ENCODE measurements at regions not wholly inside any gene's neighbourhood (a gene's known extent, or its start where the extent isn't known, plus 50 kb on each side); places are given as distances from the start of the nearest gene placed in this dataset.

DNA sequence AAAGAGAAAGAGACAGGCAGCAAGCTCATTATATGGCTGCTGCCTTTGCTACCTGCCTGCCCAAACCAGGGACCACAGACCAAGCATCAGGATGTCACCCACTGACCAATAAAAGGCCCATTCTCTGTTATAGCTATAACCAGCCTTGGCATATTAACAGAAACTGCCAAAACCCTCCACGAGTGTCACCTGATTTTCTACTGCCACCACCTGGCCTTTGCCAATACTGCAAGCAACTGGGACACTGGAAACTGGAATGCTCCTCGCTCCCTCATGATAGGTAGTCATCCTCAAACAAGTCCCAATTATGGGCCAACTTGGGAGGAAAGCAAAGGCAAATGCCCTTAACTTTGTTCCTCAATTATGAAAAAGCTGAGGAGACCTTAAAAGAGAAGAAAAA, 76.0 kb downstream of the SPIN4 start:
- TF ChIP-seq, protein P1, sequence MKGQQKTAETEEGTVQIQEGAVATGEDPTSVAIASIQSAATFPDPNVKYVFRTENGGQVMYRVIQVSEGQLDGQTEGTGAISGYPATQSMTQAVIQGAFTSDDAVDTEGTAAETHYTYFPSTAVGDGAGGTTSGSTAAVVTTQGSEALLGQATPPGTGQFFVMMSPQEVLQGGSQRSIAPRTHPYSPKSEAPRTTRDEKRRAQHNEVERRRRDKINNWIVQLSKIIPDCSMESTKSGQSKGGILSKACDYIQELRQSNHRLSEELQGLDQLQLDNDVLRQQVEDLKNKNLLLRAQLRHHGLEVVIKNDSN (IDR thresholded peaks at IDR 0.05) = no peak
- peak; percentile 54 for TF ChIP-seq RAD21 (IDR thresholded peaks at IDR 0.05; ENCODE audit: low read depth)
- TF ChIP-seq, protein P2, sequence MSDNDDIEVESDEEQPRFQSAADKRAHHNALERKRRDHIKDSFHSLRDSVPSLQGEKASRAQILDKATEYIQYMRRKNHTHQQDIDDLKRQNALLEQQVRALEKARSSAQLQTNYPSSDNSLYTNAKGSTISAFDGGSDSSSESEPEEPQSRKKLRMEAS (IDR thresholded peaks at IDR 0.05) = no peak

DNA sequence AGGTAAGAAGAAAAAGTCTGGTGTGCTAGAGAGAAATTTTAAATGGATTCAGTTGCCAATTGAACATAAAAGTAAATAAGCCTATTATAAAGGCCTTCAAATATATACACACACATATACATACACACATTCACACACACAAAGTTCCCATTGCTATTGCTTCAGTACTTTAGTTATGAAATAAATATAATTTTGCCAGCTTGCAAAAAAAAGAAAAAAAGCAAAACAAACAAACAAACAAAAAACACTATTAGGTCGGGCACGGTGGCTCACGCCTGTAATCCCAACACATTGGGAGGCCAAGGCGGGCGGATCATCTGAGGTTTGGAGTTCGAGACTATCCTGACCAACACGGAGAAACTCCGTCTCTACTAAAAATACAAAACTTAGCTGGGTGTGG, 80.3 kb downstream of the SPIN4 start:
- TF ChIP-seq NFIC (IDR thresholded peaks at IDR 0.05) (no peak), ZBTB7A (IDR thresholded peaks at IDR 0.05; ENCODE audit: low read depth) (no peak), EP300 (IDR thresholded peaks at IDR 0.05; ENCODE audit: borderline replicate concordance) (no peak), CREB1 (IDR thresholded peaks at IDR 0.05; ENCODE audit: low read depth) (no peak), EGR1 (IDR thresholded peaks at IDR 0.05) (no peak), TEAD4 (IDR thresholded peaks at IDR 0.05) (no peak), YY1 (IDR thresholded peaks at IDR 0.05; ENCODE audit: low read depth) (no peak), CEBPB (IDR thresholded peaks at IDR 0.05) (no peak), TCF12 (IDR thresholded peaks at IDR 0.05; ENCODE audit: low read depth) (no peak), RAD21 (IDR thresholded peaks at IDR 0.05; ENCODE audit: low read depth) (no peak)
- TF ChIP-seq, protein P3, sequence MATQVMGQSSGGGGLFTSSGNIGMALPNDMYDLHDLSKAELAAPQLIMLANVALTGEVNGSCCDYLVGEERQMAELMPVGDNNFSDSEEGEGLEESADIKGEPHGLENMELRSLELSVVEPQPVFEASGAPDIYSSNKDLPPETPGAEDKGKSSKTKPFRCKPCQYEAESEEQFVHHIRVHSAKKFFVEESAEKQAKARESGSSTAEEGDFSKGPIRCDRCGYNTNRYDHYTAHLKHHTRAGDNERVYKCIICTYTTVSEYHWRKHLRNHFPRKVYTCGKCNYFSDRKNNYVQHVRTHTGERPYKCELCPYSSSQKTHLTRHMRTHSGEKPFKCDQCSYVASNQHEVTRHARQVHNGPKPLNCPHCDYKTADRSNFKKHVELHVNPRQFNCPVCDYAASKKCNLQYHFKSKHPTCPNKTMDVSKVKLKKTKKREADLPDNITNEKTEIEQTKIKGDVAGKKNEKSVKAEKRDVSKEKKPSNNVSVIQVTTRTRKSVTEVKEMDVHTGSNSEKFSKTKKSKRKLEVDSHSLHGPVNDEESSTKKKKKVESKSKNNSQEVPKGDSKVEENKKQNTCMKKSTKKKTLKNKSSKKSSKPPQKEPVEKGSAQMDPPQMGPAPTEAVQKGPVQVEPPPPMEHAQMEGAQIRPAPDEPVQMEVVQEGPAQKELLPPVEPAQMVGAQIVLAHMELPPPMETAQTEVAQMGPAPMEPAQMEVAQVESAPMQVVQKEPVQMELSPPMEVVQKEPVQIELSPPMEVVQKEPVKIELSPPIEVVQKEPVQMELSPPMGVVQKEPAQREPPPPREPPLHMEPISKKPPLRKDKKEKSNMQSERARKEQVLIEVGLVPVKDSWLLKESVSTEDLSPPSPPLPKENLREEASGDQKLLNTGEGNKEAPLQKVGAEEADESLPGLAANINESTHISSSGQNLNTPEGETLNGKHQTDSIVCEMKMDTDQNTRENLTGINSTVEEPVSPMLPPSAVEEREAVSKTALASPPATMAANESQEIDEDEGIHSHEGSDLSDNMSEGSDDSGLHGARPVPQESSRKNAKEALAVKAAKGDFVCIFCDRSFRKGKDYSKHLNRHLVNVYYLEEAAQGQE (IDR thresholded peaks at IDR 0.05; ENCODE audit: low read depth) = no peak
- TF ChIP-seq, protein P2 (IDR thresholded peaks at IDR 0.05) = no peak

DNA sequence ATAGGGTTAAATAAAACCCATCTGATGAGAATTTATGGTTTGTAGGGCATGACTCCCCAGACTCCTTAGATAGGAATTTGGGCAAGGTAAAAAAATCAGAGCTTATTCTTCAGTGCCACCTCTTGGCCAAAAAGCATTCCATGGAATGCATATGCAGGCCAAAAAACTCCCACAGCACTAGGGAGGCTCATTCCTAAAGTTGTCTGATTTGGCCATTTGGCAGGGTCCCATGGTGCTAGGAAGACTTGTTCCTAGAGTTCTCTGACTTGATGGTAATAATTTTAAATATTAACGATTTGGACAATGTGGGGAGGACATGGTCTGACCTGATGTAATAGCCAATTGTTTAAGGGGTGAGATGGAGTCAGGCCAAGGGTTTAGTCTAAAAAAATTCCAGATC, 93.0 kb downstream of the SPIN4 start:
- no peak for TF ChIP-seq ZBTB7A (IDR thresholded peaks at IDR 0.05; ENCODE audit: low read depth)
- TF ChIP-seq TAF1 (IDR thresholded peaks at IDR 0.05; ENCODE audit: low read depth) = no peak

- TF ChIP-seq CEBPB (IDR thresholded peaks at IDR 0.05) (no peak), RAD21 (IDR thresholded peaks at IDR 0.05; ENCODE audit: low read depth) (peak; percentile 65)
These were observed 100.8 kb downstream of the SPIN4 start for GRCh38 chrX:63250253-63250868.

DNA sequence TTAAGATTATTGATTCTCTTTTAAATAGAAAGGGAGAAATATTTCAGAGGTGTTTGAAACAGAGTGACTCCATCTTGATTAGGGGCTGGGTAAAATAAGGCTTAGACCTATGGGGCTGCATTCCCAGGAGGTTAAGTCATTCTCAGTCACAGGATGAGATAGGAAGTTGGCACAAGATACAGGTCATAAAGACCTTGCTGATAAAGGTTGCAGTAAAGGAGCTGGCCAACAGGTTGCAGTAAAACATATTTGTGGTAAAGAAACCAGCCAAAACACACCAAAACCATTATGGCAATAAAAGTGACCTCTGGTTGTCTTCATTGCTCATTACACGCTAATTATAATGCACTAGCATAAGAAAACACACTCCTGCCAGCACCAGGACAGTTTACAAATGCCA, 165.0 kb downstream of the SPIN4 start:
- TF ChIP-seq EP300 (IDR thresholded peaks at IDR 0.05; ENCODE audit: borderline replicate concordance) (no peak), YY1 (IDR thresholded peaks at IDR 0.05; ENCODE audit: low read depth) (no peak), TEAD4 (IDR thresholded peaks at IDR 0.05) (0 out of 2 replicates have a peak, but pooled peaks have one; percentile 9), NFIC (IDR thresholded peaks at IDR 0.05) (0 out of 2 replicates have a peak, but pooled peaks have one; percentile 23), RAD21 (IDR thresholded peaks at IDR 0.05; ENCODE audit: low read depth) (no peak), CREB1 (IDR thresholded peaks at IDR 0.05; ENCODE audit: low read depth) (no peak)

DNA sequence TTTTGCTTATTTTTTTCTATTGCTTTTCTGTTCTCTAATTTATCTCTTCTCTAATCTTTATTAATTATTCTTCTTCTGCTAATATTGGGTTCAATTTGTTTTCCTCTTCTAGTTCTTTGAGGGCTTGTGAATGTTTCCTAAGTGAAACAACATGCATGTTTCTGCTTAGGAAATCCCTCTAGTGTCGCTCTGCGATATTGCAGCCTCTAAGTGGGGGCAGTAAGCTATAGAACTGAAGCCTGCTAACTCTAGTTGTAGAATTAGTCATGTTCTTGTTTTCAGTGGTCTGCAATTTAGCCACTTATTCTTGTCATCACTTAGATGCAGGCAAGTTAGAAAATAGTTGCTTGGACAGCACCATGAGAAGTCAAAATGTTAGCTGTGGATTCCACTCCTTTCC, 222.6 kb downstream of the SPIN4 start:
- TF ChIP-seq NFIC (IDR thresholded peaks at IDR 0.05) (no peak), RAD21 (IDR thresholded peaks at IDR 0.05; ENCODE audit: low read depth) (peak; percentile 24), CREB1 (IDR thresholded peaks at IDR 0.05; ENCODE audit: low read depth) (no peak)

DNA sequence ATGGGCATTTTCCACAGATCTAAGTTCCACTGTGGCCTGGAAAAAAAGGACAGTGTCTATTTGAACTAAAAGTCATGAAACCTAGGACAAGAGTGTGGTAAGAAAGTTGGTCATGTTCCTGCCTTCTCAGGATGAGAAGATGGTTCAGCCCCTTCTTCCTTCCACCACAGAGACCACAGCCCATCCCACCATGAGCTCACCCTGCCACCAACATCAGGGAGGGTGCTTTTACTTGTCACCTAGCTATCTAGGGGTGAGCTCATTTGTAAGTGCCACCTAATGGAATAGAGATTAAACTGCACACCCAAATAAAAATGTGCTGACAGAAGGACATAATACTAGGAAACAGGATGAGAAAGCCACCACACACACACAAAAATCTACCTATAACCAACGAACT, 235.9 kb downstream of the SPIN4 start:
- TF ChIP-seq CREB1 (IDR thresholded peaks at IDR 0.05; ENCODE audit: low read depth) = no peak
- TF ChIP-seq, protein P1 (IDR thresholded peaks at IDR 0.05) = no peak

DNA sequence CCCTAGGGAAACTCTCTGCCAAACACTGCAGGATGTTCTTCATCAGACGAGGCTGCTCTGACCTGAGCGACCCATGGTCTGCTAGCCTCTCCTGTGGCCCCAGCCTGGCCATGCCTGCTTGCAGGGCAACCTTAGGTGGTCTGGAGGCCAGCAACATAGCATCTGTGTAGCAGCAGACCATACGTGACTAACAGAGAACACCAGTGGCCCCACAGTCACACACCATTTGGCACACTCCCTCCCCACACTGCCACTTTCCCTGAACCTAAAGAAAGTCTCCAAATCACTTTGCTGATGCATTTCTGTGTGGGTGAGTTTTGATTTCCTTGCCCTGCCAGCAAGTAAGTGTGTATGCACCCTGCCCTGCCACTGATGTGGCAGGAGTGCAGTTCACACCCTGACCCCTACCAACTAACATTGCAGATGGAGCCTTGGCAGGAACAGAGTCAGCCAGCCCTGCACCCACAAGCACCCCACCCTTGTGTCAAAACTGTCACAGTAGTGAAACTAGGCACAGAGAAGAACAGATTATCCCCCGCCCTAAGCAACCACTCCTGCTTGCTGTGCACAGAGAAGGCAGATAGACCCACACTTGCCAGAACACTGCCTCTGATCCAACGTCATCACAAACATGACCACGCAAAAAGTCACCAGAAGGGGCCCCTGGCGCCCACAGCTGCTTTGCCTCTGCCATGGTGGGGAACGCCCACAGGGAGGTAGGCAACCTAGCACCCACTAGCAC, 249.1 kb downstream of the SPIN4 start:
- TF ChIP-seq CEBPB (IDR thresholded peaks at IDR 0.05) (no peak), TAF1 (IDR thresholded peaks at IDR 0.05; ENCODE audit: low read depth) (no peak), CREB1 (IDR thresholded peaks at IDR 0.05; ENCODE audit: low read depth) (no peak), EGR1 (IDR thresholded peaks at IDR 0.05) (no peak), TCF12 (IDR thresholded peaks at IDR 0.05; ENCODE audit: low read depth) (no peak), YY1 (IDR thresholded peaks at IDR 0.05; ENCODE audit: low read depth) (no peak), RAD21 (IDR thresholded peaks at IDR 0.05; ENCODE audit: low read depth) (no peak), FOXM1 (IDR thresholded peaks at IDR 0.05; ENCODE audit: borderline replicate concordance, low read depth) (no peak), TEAD4 (IDR thresholded peaks at IDR 0.05) (no peak)
- TF ChIP-seq, protein P2 (IDR thresholded peaks at IDR 0.05) = no peak
- TF ChIP-seq, protein P1 (IDR thresholded peaks at IDR 0.05) = no peak

Measured in Ishikawa (cell line).